GM13977 (cell line): ENCODE measurements at regions not wholly inside any gene's neighbourhood (a gene's known extent, or its start where the extent isn't known, plus 50 kb on each side); places are given as distances from the start of the nearest gene placed in this dataset.

ENCODE experiments used
- DNase-seq: peaks from one replicate; pipeline ENCODE4 v3.0.0; 2012; ENCODE audit warnings: low spot score
- CTCF ChIP-seq: IDR thresholded peaks from 2 replicates; pipeline ENCODE4 v1.5.1; 2012; ENCODE audit warnings: mild to moderate bottlenecking, control low read depth; ENCODE audit not compliant: insufficient read depth; ENCODE audit errors: extremely low read depth, missing control alignments
- in situ Hi-C: fragments of 300-500 bp; cut with MboI; formaldehyde crosslinking; loops from one replicate; pipeline ENCODE4 v1.12.0; 2022; ENCODE audit warnings: low sequenced_read_pairs, low pct_unique_long_range_greater_than_20kb, mixed read lengths, inconsistent platforms; ENCODE audit not compliant: unreplicated experiment

DNA sequence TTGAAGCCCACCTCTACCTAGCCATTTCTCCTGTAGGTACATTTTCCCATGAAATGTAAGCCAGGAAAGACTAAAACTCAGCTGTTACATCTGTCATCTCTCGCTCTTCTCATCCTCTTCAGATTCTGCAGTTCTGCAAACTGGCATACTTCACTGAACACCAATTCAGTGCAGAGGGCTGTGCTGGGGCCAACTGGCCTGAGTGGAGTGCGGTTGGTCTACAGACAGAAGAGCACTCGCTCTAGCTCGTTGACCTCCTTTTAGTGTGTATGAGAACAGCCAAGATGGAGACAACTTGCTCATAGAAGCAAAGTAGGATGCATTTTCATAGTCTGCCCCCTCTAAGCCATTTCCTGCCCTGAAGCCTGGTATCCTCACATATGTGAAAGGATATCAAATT, 862.6 kb downstream of the BCL11A start:
- no peak for DNase-seq
- in situ Hi-C loops = no loop called here
- TF ChIP-seq CTCF = no peak

GRCh38 chr2:59684771-59685166, 868.7 kb downstream of the BCL11A start:
- no peak for DNase-seq
- in situ Hi-C loops = no loop called here
- TF ChIP-seq CTCF = no peak

- in situ Hi-C loops = no loop called here
- no peak for DNase-seq
- TF ChIP-seq CTCF = no peak
These were observed 869.2 kb downstream of the BCL11A start for GRCh38 chr2:59684116-59684770.

DNA sequence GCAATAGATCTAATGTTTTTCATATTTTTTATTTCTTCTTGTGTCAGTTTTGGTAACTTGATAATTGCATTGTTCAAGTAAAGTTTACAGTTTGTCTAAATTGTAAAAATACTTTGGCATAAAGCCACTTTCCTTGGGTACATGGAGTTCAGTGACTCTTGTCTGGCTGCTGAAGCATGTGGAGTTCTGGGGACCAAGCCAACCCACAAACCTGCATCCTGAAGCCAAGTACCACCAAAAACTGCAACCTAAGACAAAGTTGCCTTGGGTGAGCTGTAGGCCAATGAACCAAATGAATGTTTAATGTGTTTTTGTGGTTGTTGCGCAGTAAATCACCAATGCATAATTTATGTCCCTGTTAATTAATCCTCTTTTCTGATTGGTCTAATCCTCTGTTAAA, 872.6 kb downstream of the BCL11A start:
- in situ Hi-C loops = no loop called here
- no peak for TF ChIP-seq CTCF
- DNase-seq = no peak

DNA sequence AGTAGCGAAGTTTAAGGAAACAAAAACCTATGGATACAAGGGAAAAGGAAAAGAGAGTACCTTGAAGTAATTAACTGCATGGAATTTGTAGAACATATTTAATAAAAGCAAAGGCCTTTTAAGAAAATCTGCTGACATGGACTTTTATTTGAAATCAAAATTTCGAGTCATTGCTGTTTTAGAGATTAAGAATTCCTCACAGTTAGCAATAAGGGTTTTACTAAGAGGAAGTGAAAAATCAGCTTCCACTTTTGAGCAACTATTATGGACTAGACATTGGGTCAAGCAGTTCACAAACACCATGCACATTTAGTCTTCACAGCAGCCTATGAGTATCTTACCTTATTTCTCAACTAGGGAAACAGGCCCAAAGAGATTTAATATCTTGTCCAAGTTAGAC, 876.3 kb downstream of the BCL11A start:
- in situ Hi-C loops = no loop called here
- TF ChIP-seq CTCF = no peak
- DNase-seq = no peak

GRCh38 chr2:59674100-59674499, 879.4 kb downstream of the BCL11A start:
- in situ Hi-C loops = no loop called here

More at GRCh38 chr2:59674100-59674499, 879.4 kb downstream of the BCL11A start:
- no peak for TF ChIP-seq CTCF
- DNase-seq = no peak
